Motor neuron (in vitro differentiated cells): ENCODE measurements at regions not wholly inside any gene's neighbourhood (a gene's known extent, or its start where the extent isn't known, plus 50 kb on each side); places are given as distances from the start of the nearest gene placed in this dataset.

ENCODE experiments used
- ATAC-seq, 8 experiments: fragments of 200-7000 bp; cut with Tn5 transposase; replicated peaks in 6 of 8; 2 replicates each; pipeline ENCODE4 v1.8.0; 2021; ENCODE audit warnings: mild to moderate bottlenecking in 8 of 8, moderate library complexity in 8 of 8
- H3K27ac ChIP-seq, 2 donors: fragments of 250-450 bp; sonication (Bioruptor Pico); 2 replicates each; pipeline ENCODE4 v1.9.0; 2021; ENCODE audit warnings: antibody characterized with exemption in 2 of 2, mild to moderate bottlenecking in 2 of 2, moderate library complexity in 1 of 2
- H3K4me1 ChIP-seq, 2 donors: fragments of 250-450 bp; sonication (Bioruptor Pico); replicated peaks in 1 of 2; 2 replicates each; pipeline ENCODE4 v1.6.1; 2021; ENCODE audit warnings: antibody characterized with exemption in 2 of 2, mild to moderate bottlenecking in 2 of 2, moderate library complexity in 1 of 2
- H3K4me3 ChIP-seq, 5 donors: fragments of 250-450 bp; sonication (Bioruptor Pico); 2 replicates each; pipeline ENCODE4 v1.9.0; 2021; ENCODE audit warnings: antibody characterized with exemption in 5 of 5, mild to moderate bottlenecking in 5 of 5, moderate library complexity in 4 of 5
- WGBS, 10 experiments: fragments of 450-650 bp; shearing (Covaris generic); methylation state at CpG; one replicate each; pipeline ENCODE4 v1.0.0; 2022; 5-methylcytosine and 5-hydroxymethylcytosine counted together
- in situ Hi-C, 9 experiments: fragments of 400-800 bp; cut with MboI; loops; one replicate each; pipeline ENCODE4 v1.15.0; 2021; ENCODE audit warnings: low sequenced_read_pairs in 9 of 9, low pct_unique_long_range_greater_than_20kb in 2 of 9; ENCODE audit not compliant: unreplicated experiment in 9 of 9

- no peak overlapping the region for H3K27ac ChIP-seq
- 80 to 100% (median 86%) methylated on average over 1 of the region's 1 CpG; no CpG with 5 or more reads in 7 of the 10 experiments for WGBS, 10 experiments
- in situ Hi-C loops: no loop called here
- no peak overlapping the region for H3K4me3 ChIP-seq
- ATAC-seq: no peak
- no peaks in the 10 kb centered on the region for H3K4me1 ChIP-seq
Measured at GRCh38 chr6:9172096-9172495, 736.8 kb upstream of the SLC35B3 start.

- no peak for ATAC-seq
- in situ Hi-C loops: no loop called here
- no peaks in the 10 kb centered on the region for H3K4me1 ChIP-seq
- WGBS, 10 experiments: 50 to 100% (median 86%) methylated on average over 1 of the region's 1 CpG; no CpG with 5 or more reads in 5 of the 10 experiments
- H3K4me3 ChIP-seq: no peak overlapping the region
- H3K27ac ChIP-seq: no peak overlapping the region
Measured at GRCh38 chr6:9168669-9169068, 733.3 kb upstream of the SLC35B3 start.

DNA sequence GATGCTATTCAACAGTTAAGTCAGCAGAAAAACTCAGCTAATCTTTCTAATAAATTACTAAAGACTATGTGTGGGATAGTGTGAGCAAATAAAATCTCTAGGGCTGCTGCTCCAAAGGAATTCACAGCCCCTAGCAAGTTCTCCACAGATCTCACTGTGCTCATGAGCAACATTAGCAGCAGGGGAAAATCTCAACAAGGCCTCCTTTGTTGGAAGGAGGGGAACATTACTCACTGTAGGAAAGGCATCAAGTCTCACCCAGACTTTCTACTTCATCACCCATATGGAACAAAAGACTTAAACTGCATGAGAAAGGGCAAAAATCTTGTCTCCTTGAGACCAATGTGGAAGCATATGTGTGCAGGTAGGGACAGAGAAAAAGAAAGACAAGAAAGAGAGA lies 726.4 kb upstream of the SLC35B3 start:
- Histone ChIP-seq H3K27ac (no peak overlapping the region), H3K4me1 (no peaks in the 10 kb centered on the region), H3K4me3 (no peak overlapping the region)
- in situ Hi-C loops: no loop called here
- no peak for ATAC-seq

DNA sequence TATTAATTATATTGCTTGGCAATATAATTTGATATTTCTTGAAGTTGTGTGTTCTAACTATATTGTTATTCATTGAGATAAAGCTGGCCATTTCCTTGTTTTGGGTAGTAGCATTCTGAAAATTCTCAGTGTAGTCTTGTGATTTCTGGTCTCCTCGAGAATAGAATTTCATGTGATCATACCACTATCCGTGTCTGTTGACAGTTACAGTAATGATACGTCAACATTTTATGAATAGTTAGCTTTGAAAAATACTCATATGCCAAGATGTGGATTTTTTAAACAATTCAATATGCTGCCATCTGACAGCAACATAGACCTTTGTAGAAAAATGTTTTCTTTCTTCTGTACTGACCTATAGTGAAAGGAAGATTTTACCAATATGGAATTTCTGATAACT lies 723.7 kb upstream of the SLC35B3 start:
- Histone ChIP-seq H3K4me1 (no peaks in the 10 kb centered on the region), H3K4me3 (no peak overlapping the region), H3K27ac (no peak overlapping the region)
- ATAC-seq: no peak
- in situ Hi-C loops: no loop called here
- 0 to 100% (median 90%) methylated on average over 1 to 3 of the region's 3 CpGs; no CpG with 5 or more reads in 1 of the 10 experiments for WGBS, 10 experiments

DNA sequence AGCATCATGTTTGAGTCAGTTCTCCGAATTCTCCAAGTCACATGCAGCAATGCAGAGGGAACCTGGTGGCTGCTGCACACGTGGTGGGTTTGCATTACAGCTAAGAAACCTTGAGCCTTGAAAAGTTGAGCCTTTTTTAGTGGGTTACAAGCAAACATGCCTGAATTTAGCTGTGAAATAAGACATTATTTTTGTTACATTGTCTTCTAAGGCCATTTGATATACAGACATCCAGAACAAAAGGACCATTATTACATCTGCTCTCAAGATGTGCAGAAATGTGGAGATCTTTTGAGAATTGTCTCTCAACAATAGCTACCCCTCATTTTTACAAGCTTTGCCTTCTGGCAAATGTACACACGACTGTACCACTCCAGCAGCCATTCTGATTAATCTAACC lies 720.5 kb upstream of the SLC35B3 start:
- Histone ChIP-seq H3K4me3 (no peak overlapping the region), H3K27ac (no peak overlapping the region), H3K4me1 (no peaks in the 10 kb centered on the region)
- WGBS, 10 experiments: 9 to 100% (median 63%) methylated on average over 1 to 3 of the region's 3 CpGs; no CpG with 5 or more reads in 2 of the 10 experiments
- in situ Hi-C loops: no loop called here
- ATAC-seq: no peak

DNA sequence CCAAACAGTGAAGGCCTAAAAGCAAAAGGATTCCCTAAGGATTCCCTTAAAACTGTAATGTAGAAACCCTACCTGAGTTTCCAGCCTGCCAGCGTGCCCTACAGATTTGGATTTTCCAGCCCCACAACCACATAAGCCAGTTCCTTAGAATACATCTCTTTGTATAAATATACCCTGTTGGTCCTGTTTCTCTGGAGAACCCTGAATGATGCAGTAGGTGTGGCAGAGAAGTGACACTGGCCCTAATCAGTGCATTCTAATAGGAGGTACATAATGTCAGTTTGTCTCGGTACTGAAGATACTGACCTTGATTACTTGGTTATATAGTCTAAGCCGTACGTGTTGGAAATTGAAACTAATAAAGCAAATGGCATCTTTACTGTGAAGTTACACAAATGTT lies 707.8 kb upstream of the SLC35B3 start:
- Histone ChIP-seq H3K4me1 (peaks cover 16 to 20% of the 10 kb centered on the region in 2 donors), H3K4me3 (no peak overlapping the region), H3K27ac (no peak overlapping the region)
- ATAC-seq: no peak
- in situ Hi-C loops: no loop called here
- 84 to 100% (median 97%) methylated on average over 2 to 4 of the region's 4 CpGs for WGBS, 10 experiments

GRCh38 chr6:9140951-9141460 lies 705.7 kb upstream of the SLC35B3 start:
- 0 to 94% (median 71%) methylated on average over 1 to 4 of the region's 4 CpGs for WGBS, 10 experiments
- peak in 1 of 8 experiments; percentile 66 for ATAC-seq

DNA sequence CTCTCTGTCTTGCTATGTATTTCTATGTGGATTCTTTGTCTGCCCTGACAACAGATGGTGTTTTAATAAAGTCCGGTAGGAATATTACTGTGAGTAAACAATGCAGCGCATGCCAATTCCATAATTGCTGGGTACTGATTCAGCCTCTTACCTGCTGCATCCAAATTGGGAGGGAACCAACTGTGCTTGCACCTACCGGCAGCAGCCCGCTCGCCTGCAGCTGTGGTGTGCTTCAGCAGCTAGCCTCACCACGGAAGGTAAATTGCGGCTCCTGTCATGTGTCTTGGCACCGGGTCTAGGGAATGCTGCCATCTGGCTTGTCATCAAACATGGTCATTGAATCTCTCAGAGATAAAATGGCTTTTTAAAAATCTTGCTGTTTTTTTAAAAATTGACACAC lies 704.8 kb upstream of the SLC35B3 start:
- Histone ChIP-seq H3K27ac (no peak overlapping the region), H3K4me3 (no peak overlapping the region), H3K4me1 (peaks cover 16 to 20% of the 10 kb centered on the region in 2 donors)
- ATAC-seq: peak in 4 of 8 experiments; percentile 35 to 54 (median 48)
- WGBS, 10 experiments: 0 to 89% (median 64%) methylated on average over 1 to 7 of the region's 8 CpGs; no CpG with 5 or more reads in 2 of the 10 experiments
- in situ Hi-C loops: no loop called here

More at GRCh38 chr6:9140951-9141460, 705.7 kb upstream of the SLC35B3 start:
- H3K4me1 ChIP-seq: peaks cover 16 to 20% of the 10 kb centered on the region in 2 donors
- no peak overlapping the region for H3K4me3 ChIP-seq
- in situ Hi-C loops: no loop called here
- no peak overlapping the region for H3K27ac ChIP-seq

GRCh38 chr6:9139746-9140145 lies 704.4 kb upstream of the SLC35B3 start:
- Histone ChIP-seq H3K4me1 (peaks cover 16 to 20% of the 10 kb centered on the region in 2 donors), H3K4me3 (no peak overlapping the region), H3K27ac (no peak overlapping the region)
- 0 to 95% (median 80%) methylated on average over 2 to 6 of the region's 6 CpGs for WGBS, 10 experiments
- ATAC-seq: peak in 4 of 8 experiments; percentile 19 to 78 (median 49)
- in situ Hi-C loops: no loop called here

GRCh38 chr6:9138936-9139335 lies 703.6 kb upstream of the SLC35B3 start:
- in situ Hi-C loops: no loop called here
- peak; percentile 25 to 95 (median 78) for ATAC-seq
- H3K4me1 ChIP-seq: peaks cover 16 to 20% of the 10 kb centered on the region in 2 donors
- WGBS, 10 experiments: 3 to 100% (median 60%) methylated on average over 1 to 5 of the region's 5 CpGs; no CpG with 5 or more reads in 1 of the 10 experiments
- no peak overlapping the region for H3K27ac ChIP-seq
- H3K4me3 ChIP-seq: no peak overlapping the region

- H3K4me1 ChIP-seq: peaks cover 21 to 38% of the 10 kb centered on the region in 2 donors
Measured at GRCh38 chr6:9136141-9136822, 700.9 kb upstream of the SLC35B3 start.

GRCh38 chr6:9131616-9132015 lies 696.3 kb upstream of the SLC35B3 start:
- no peak overlapping the region for H3K27ac ChIP-seq
- H3K4me3 ChIP-seq: no peak overlapping the region
- peak in 5 of 8 experiments; percentile 94 to 97 (median 96) for ATAC-seq
- peaks cover 10 to 28% of the 10 kb centered on the region in 2 donors for H3K4me1 ChIP-seq
- in situ Hi-C loops: no loop called here
- 0 to 93% (median 25%) methylated on average over 1 to 8 of the region's 8 CpGs; no CpG with 5 or more reads in 2 of the 10 experiments for WGBS, 10 experiments

More at GRCh38 chr6:9136141-9136822, 700.9 kb upstream of the SLC35B3 start:
- in situ Hi-C loops: no loop called here
- 0 to 100% (median 95%) methylated on average over 1 to 2 of the region's 2 CpGs; no CpG with 5 or more reads in 2 of the 10 experiments for WGBS, 10 experiments
- Histone ChIP-seq H3K4me3 (no peak overlapping the region), H3K27ac (no peak overlapping the region)
- no peak for ATAC-seq

DNA sequence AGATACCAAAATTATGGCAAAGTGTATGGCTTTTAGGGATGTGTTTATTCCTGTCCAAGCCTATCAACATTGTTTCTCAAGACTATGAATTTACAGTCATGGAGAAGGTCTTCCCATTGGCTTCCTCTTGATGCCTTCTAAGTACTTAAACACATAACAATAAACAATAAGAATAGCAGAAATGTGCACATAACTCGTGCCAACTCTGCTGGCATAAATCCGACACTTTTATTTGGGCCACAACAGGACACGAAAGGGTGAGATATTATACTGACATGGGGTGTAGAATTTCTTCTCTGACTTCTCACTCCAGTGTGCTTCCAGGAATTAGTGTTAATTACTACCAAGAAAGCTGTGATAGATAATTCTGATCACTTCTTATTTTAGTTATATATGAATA lies 695.9 kb upstream of the SLC35B3 start:
- no peak overlapping the region for H3K27ac ChIP-seq
- H3K4me1 ChIP-seq: peaks cover 10 to 28% of the 10 kb centered on the region in 2 donors
- ATAC-seq: no peak
- WGBS, 10 experiments: 50 to 72% (median 58%) methylated on average over 2 to 3 of the region's 3 CpGs; no CpG with 5 or more reads in 2 of the 10 experiments
- no peak overlapping the region for H3K4me3 ChIP-seq
- in situ Hi-C loops: no loop called here
